ENCODE measurements at regions not wholly inside any gene's neighbourhood (a gene's known extent, or its start where the extent isn't known, plus 50 kb on each side); places are given as distances from the start of the nearest gene placed in this dataset.
"Not testable (repeated sequence)": the region's sequence is repeated elsewhere in the genome, so short reads cannot be mapped to it uniquely, and the experiment has no call there.

DNA sequence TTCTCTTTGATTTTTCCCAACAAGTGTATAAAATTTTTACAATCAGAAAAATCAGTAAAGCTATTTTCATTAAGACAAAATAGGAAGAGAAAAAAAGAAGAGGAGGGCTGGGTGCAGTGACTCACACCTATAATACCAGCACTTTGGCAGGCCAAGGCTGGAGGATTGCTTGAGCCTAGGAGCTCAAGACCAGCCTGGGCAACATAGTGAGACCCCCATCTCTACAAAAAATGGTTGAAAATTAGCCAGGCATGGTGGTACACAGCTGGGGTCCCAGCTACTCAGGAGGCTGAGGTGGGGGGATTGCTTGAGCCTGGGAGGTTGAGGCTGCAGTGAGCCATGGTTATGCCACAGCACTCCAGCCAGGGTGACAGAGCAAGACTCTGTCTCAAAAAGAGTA is 172.3 kb downstream of the AKR1D1 start:
- no peaks in the 10 kb centered on the region for H3K27me3 ChIP-seq (ENCODE audit: control insufficient read depth in 1 of 2, insufficient read depth in 1 of 2, low read length in 2 of 2)
- peak overlapping the region; percentile 83 for H2AK5ac ChIP-seq (ENCODE audit: low read length, severe bottlenecking)
- no peak overlapping the region for H3K14ac ChIP-seq (ENCODE audit: low read length in 2 of 2)
- H3K79me1 ChIP-seq (replicated peaks; ENCODE audit: low read length, poor library complexity, severe bottlenecking) = no peaks in the 10 kb centered on the region
- H3K23ac ChIP-seq (ENCODE audit: low read length in 2 of 2) = no peak overlapping the region
- no peak overlapping the region for H3K4me2 ChIP-seq (ENCODE audit: low read length, poor library complexity, severe bottlenecking)
- H3K4ac ChIP-seq (ENCODE audit: low read depth in 1 of 2, low read length in 2 of 2) = no peak overlapping the region
- H2BK5ac ChIP-seq (ENCODE audit: low read depth, low read length, poor library complexity, severe bottlenecking) = peak overlapping the region; percentile 62
- no peak overlapping the region for H3K18ac ChIP-seq (ENCODE audit: low read depth in 1 of 2, low read length in 2 of 2)
- H4K91ac ChIP-seq (ENCODE audit: low read length) = no peak overlapping the region
- no peak overlapping the region for H3K4me3 ChIP-seq (ENCODE audit: insufficient read depth in 1 of 2, low read depth in 1 of 2, low read length in 2 of 2)
- no peak for DNase-seq
- H3K36me3 ChIP-seq (ENCODE audit: control insufficient read depth in 1 of 2, insufficient read depth in 2 of 2, low read depth in 1 of 2, low read length in 2 of 2) = no peaks in the 10 kb centered on the region
- H3K27ac ChIP-seq (ENCODE audit: low read length, poor library complexity, severe bottlenecking) = peak overlapping the region; percentile 81
- peaks cover 10% of the 10 kb centered on the region for H3K9me3 ChIP-seq (ENCODE audit: control insufficient read depth, low read length)
- H2AFZ ChIP-seq (ENCODE audit: low read depth, low read length) = no peak overlapping the region
- H2BK120ac ChIP-seq (ENCODE audit: low read depth, low read length) = no peak overlapping the region
- peaks cover 6% of the 10 kb centered on the region for H3K4me1 ChIP-seq (ENCODE audit: control insufficient read depth, insufficient read depth, low read depth, low read length)
- no peak overlapping the region for H2BK15ac ChIP-seq (ENCODE audit: low read depth, poor library complexity, severe bottlenecking)
- no peak overlapping the region for H4K8ac ChIP-seq (ENCODE audit: low read length)
- H3K9ac ChIP-seq (ENCODE audit: low read length) = no peak overlapping the region
- no peak overlapping the region for H2BK12ac ChIP-seq (ENCODE audit: low read length in 2 of 2)

GRCh38 chr7:138249975-138250374 is 173.7 kb downstream of the AKR1D1 start:
- peaks cover 14% of the 10 kb centered on the region for H3K9me3 ChIP-seq (ENCODE audit: control insufficient read depth, low read length)
- no peak overlapping the region for H2BK12ac ChIP-seq (ENCODE audit: low read length in 2 of 2)
- H2AK5ac ChIP-seq (ENCODE audit: low read length, severe bottlenecking) = no peak overlapping the region
- H4K91ac ChIP-seq (ENCODE audit: low read length) = no peak overlapping the region
- no peak overlapping the region for H3K4me2 ChIP-seq (ENCODE audit: low read length, poor library complexity, severe bottlenecking)
- no peak for DNase-seq
- H3K4me1 ChIP-seq (ENCODE audit: control insufficient read depth, insufficient read depth, low read depth, low read length) = peaks cover 6% of the 10 kb centered on the region
- no peak overlapping the region for H3K18ac ChIP-seq (ENCODE audit: low read depth in 1 of 2, low read length in 2 of 2)
- no peak overlapping the region for H2BK5ac ChIP-seq (ENCODE audit: low read depth, low read length, poor library complexity, severe bottlenecking)
- H3K14ac ChIP-seq (ENCODE audit: low read length in 2 of 2) = no peak overlapping the region
- no peak overlapping the region for H3K27ac ChIP-seq (ENCODE audit: low read length, poor library complexity, severe bottlenecking)
- no peak overlapping the region for H3K23ac ChIP-seq (ENCODE audit: low read length in 2 of 2)
- H4K8ac ChIP-seq (ENCODE audit: low read length) = no peak overlapping the region
- H2BK15ac ChIP-seq (ENCODE audit: low read depth, poor library complexity, severe bottlenecking) = no peak overlapping the region
- no peaks in the 10 kb centered on the region for H3K79me1 ChIP-seq (replicated peaks; ENCODE audit: low read length, poor library complexity, severe bottlenecking)
- no peak overlapping the region for H3K4me3 ChIP-seq (ENCODE audit: insufficient read depth in 1 of 2, low read depth in 1 of 2, low read length in 2 of 2)
- H3K9ac ChIP-seq (ENCODE audit: low read length) = no peak overlapping the region
- H3K27me3 ChIP-seq (ENCODE audit: control insufficient read depth in 1 of 2, insufficient read depth in 1 of 2, low read length in 2 of 2) = no peaks in the 10 kb centered on the region
- H3K36me3 ChIP-seq (ENCODE audit: control insufficient read depth in 1 of 2, insufficient read depth in 2 of 2, low read depth in 1 of 2, low read length in 2 of 2) = no peaks in the 10 kb centered on the region
- no peak overlapping the region for H3K4ac ChIP-seq (ENCODE audit: low read depth in 1 of 2, low read length in 2 of 2)
- WGBS = 95% methylated on average over 4 of the region's 4 CpGs
- no peak overlapping the region for H2AFZ ChIP-seq (ENCODE audit: low read depth, low read length)
- no peak overlapping the region for H2BK120ac ChIP-seq (ENCODE audit: low read depth, low read length)

GRCh38 chr7:138252666-138253065 is 176.4 kb downstream of the AKR1D1 start:
- not testable (repeated sequence) for H3K79me1 ChIP-seq (replicated peaks; ENCODE audit: low read length, poor library complexity, severe bottlenecking); H4K8ac ChIP-seq (ENCODE audit: low read length); H3K4me1 ChIP-seq (ENCODE audit: control insufficient read depth, insufficient read depth, low read depth, low read length); H3K23ac ChIP-seq (ENCODE audit: low read length in 2 of 2); H2AFZ ChIP-seq (ENCODE audit: low read depth, low read length); H2BK5ac ChIP-seq (ENCODE audit: low read depth, low read length, poor library complexity, severe bottlenecking); DNase-seq; H2BK120ac ChIP-seq (ENCODE audit: low read depth, low read length); H3K4me2 ChIP-seq (ENCODE audit: low read length, poor library complexity, severe bottlenecking); H3K27ac ChIP-seq (ENCODE audit: low read length, poor library complexity, severe bottlenecking); H3K27me3 ChIP-seq (ENCODE audit: control insufficient read depth in 1 of 2, insufficient read depth in 1 of 2, low read length in 2 of 2); H3K9me3 ChIP-seq (ENCODE audit: control insufficient read depth, low read length); H3K14ac ChIP-seq (ENCODE audit: low read length in 2 of 2); H2AK5ac ChIP-seq (ENCODE audit: low read length, severe bottlenecking); H3K36me3 ChIP-seq (ENCODE audit: control insufficient read depth in 1 of 2, insufficient read depth in 2 of 2, low read depth in 1 of 2, low read length in 2 of 2); H2BK12ac ChIP-seq (ENCODE audit: low read length in 2 of 2); H4K91ac ChIP-seq (ENCODE audit: low read length); H2BK15ac ChIP-seq (ENCODE audit: low read depth, poor library complexity, severe bottlenecking); H3K9ac ChIP-seq (ENCODE audit: low read length); H3K4me3 ChIP-seq (ENCODE audit: insufficient read depth in 1 of 2, low read depth in 1 of 2, low read length in 2 of 2); H3K18ac ChIP-seq (ENCODE audit: low read depth in 1 of 2, low read length in 2 of 2); H3K4ac ChIP-seq (ENCODE audit: low read depth in 1 of 2, low read length in 2 of 2)
- WGBS = 85% methylated on average over 5 of the region's 5 CpGs

DNA sequence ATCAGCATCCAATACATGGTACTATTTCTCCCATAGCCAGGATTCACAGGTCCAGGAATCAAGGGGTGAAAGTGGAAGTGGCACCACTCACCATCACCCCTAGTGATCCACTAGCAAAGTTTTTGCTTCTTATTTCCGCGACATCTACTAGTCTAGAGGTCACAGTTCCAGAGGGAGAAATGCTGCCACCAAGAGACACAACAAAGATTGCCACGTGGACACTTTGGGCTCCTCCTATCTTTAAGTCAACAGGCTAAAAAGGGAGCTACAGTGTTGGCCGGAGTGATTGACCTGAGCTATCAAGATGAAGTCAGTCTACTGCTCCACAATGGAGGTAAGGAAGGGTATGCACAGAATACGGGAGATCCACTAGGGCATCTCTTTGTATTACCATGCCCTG is 178.2 kb downstream of the AKR1D1 start:
- Histone ChIP-seq H3K4ac (ENCODE audit: low read depth in 1 of 2, low read length in 2 of 2) (no peak overlapping the region), H2BK15ac (ENCODE audit: low read depth, poor library complexity, severe bottlenecking) (no peak overlapping the region), H3K23ac (ENCODE audit: low read length in 2 of 2) (no peak overlapping the region), H2BK12ac (ENCODE audit: low read length in 2 of 2) (no peak overlapping the region), H3K27me3 (ENCODE audit: control insufficient read depth in 1 of 2, insufficient read depth in 1 of 2, low read length in 2 of 2) (no peaks in the 10 kb centered on the region), H3K4me3 (ENCODE audit: insufficient read depth in 1 of 2, low read depth in 1 of 2, low read length in 2 of 2) (no peak overlapping the region), H3K14ac (ENCODE audit: low read length in 2 of 2) (no peak overlapping the region), H3K4me1 (ENCODE audit: control insufficient read depth, insufficient read depth, low read depth, low read length) (peaks cover 1% of the 10 kb centered on the region), H3K4me2 (ENCODE audit: low read length, poor library complexity, severe bottlenecking) (no peak overlapping the region), H3K9ac (ENCODE audit: low read length) (no peak overlapping the region), H2BK120ac (ENCODE audit: low read depth, low read length) (no peak overlapping the region), H2BK5ac (ENCODE audit: low read depth, low read length, poor library complexity, severe bottlenecking) (no peak overlapping the region), H3K79me1 (replicated peaks; ENCODE audit: low read length, poor library complexity, severe bottlenecking) (no peaks in the 10 kb centered on the region), H3K9me3 (ENCODE audit: control insufficient read depth, low read length) (peaks cover 8% of the 10 kb centered on the region), H2AFZ (ENCODE audit: low read depth, low read length) (no peak overlapping the region), H3K18ac (ENCODE audit: low read depth in 1 of 2, low read length in 2 of 2) (no peak overlapping the region), H3K27ac (ENCODE audit: low read length, poor library complexity, severe bottlenecking) (no peak overlapping the region), H4K8ac (ENCODE audit: low read length) (no peak overlapping the region), H3K36me3 (ENCODE audit: control insufficient read depth in 1 of 2, insufficient read depth in 2 of 2, low read depth in 1 of 2, low read length in 2 of 2) (no peaks in the 10 kb centered on the region), H2AK5ac (ENCODE audit: low read length, severe bottlenecking) (no peak overlapping the region), H4K91ac (ENCODE audit: low read length) (no peak overlapping the region)
- WGBS = 85% methylated on average over 4 of the region's 5 CpGs
- DNase-seq = no peak

Measured in mesenchymal stem cell (in vitro differentiated cells and primary cell).